ENCODE measurements at regions not wholly inside any gene's neighbourhood (a gene's known extent, or its start where the extent isn't known, plus 50 kb on each side); places are given as distances from the start of the nearest gene placed in this dataset.
A peak's percentile ranks its signal among the peaks of the same experiment; 100 is the strongest.

- Histone ChIP-seq H3K9me3 (replicated peaks in 1 of 11) (no peaks in the 10 kb centered on the region), H3K4me1 (peaks cover 0 to 18% (median 12%) of the 10 kb centered on the region in 10 experiments; a peak in 14 of 20 replicates), H3K4me2 (no peak overlapping the region), H3K27ac (no peak overlapping the region), H3K9ac (no peak overlapping the region), H4K20me1 (no peaks in the 10 kb centered on the region), H3K36me3 (no peaks in the 10 kb centered on the region), H3K27me3 (no peaks in the 10 kb centered on the region), H3K4me3 (no peak overlapping the region)
- TF ChIP-seq Cebpa-rat (IDR thresholded peaks at IDR 0.05): no peak
These were observed 55.5 kb upstream of the SLC8A1 start for GRCh38 chr2:40507432-40507831.

DNA sequence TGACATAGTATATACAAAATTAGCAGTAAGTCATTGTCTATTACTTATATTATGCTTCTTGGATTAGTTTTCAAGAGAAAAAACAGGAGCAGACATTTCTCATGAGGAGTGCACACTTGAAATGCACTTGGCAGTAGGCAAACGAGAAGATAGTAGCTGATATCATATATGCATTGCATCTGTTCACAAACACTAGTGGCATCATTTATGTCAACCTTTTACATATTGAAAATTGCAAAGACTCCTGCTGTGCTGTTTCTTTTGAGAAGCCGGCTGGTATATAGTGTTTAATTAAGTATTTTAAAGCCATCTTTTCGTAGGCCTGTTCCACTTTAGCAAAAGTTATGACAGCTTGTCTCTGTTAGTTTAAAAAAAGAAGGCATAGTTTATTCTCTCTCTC, 58.4 kb upstream of the SLC8A1 start:
- Histone ChIP-seq H3K4me3 (no peak overlapping the region), H4K20me1 (no peaks in the 10 kb centered on the region), H3K9me3 (replicated peaks in 1 of 11) (no peaks in the 10 kb centered on the region), H3K4me2 (no peak overlapping the region; a peak in 1 of 22 replicates), H3K36me3 (no peaks in the 10 kb centered on the region), H3K27me3 (no peaks in the 10 kb centered on the region), H3K9ac (no peak overlapping the region), H3K4me1 (peaks cover 0 to 36% (median 13%) of the 10 kb centered on the region in 10 experiments; a peak in 14 of 20 replicates), H3K27ac (no peak overlapping the region)
- TF ChIP-seq Cebpa-rat (IDR thresholded peaks at IDR 0.05): no peak

DNA sequence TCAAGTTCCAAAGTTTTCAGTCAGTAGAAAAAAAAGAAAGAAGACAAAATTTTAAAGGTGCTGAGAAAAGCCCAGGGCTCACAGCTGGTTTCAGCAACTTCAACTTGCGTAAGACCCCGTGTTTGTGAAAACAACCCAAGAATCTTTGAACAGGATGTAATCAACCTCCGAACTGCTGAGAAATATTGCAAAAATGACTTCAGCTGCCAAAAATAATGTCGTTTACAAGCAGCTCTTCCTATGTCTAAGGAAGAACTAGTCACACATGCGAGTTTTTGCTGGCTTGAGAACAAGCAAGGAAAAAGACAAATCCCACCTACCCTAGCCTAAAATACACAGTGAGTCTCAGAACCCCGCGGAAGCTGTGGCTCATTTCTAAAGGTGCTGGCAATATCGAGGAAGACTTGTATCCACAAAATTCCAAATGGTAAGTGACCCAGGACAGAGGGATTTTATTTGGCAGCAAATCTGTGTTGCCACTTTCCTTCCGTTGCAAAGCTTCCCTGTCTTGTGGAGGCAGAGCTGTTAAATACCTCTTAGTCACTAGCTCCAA, 59.8 kb upstream of the SLC8A1 start:
- H3K27ac ChIP-seq: peak overlapping the region in 10 of 11 experiments; percentile 6 to 77 (median 32); a peak in 13 of 22 replicates
- no peaks in the 10 kb centered on the region for H3K27me3 ChIP-seq
- no peaks in the 10 kb centered on the region for H3K36me3 ChIP-seq
- H3K9me3 ChIP-seq (replicated peaks in 1 of 11): no peaks in the 10 kb centered on the region
- TF ChIP-seq Cebpa-rat (IDR thresholded peaks at IDR 0.05): peak in 8 of 11 experiments; percentile 35 to 81 (median 66); a peak in 13 of 22 replicates
- H3K4me3 ChIP-seq: peak overlapping the region in 4 of 10 experiments; percentile 14 to 48 (median 36); a peak in 8 of 20 replicates
- no peaks in the 10 kb centered on the region for H4K20me1 ChIP-seq
- H3K4me1 ChIP-seq: peaks cover 0 to 36% (median 13%) of the 10 kb centered on the region in 10 experiments; a peak in 14 of 20 replicates
- peak overlapping the region in 6 of 11 experiments; percentile 28 to 66 (median 46); a peak in 10 of 22 replicates for H3K9ac ChIP-seq
- H3K4me2 ChIP-seq: peak overlapping the region in 10 of 11 experiments; percentile 8 to 75 (median 61); a peak in 19 of 22 replicates

DNA sequence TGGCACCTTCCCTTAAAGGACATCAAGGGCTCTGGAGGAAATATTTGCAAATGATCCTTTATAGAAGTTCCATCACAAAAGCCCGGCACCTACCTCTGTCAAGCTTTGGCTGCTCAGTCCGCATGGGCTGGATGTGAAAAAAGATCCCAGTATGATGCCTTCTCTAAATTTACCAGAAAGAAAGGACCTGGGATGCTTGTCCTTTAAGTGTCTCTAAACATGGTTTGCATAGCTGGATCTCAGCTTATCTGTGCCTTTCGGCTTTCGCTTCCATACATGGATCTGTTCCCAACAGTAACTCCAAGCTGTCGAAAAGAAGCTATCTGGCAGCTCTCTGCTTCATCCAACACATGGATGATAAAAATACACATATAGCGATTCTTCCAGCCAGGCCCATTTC, 60.4 kb upstream of the SLC8A1 start:
- H3K27ac ChIP-seq: peak overlapping the region in 9 of 11 experiments; percentile 11 to 77 (median 32); a peak in 14 of 22 replicates
- H3K36me3 ChIP-seq: no peaks in the 10 kb centered on the region
- no peaks in the 10 kb centered on the region for H3K27me3 ChIP-seq
- no peaks in the 10 kb centered on the region for H4K20me1 ChIP-seq
- TF ChIP-seq Cebpa-rat (IDR thresholded peaks at IDR 0.05): no peak
- H3K4me2 ChIP-seq: peak overlapping the region in 9 of 11 experiments; percentile 25 to 75 (median 62); a peak in 17 of 22 replicates
- no peaks in the 10 kb centered on the region for H3K9me3 ChIP-seq (replicated peaks in 1 of 11)
- H3K9ac ChIP-seq: peak overlapping the region in 6 of 11 experiments; percentile 28 to 66 (median 46); a peak in 10 of 22 replicates
- H3K4me1 ChIP-seq: peaks cover 0 to 36% (median 13%) of the 10 kb centered on the region in 10 experiments; a peak in 14 of 20 replicates
- H3K4me3 ChIP-seq: peak overlapping the region in 3 of 10 experiments; percentile 23 to 48 (median 48); a peak in 6 of 20 replicates

DNA sequence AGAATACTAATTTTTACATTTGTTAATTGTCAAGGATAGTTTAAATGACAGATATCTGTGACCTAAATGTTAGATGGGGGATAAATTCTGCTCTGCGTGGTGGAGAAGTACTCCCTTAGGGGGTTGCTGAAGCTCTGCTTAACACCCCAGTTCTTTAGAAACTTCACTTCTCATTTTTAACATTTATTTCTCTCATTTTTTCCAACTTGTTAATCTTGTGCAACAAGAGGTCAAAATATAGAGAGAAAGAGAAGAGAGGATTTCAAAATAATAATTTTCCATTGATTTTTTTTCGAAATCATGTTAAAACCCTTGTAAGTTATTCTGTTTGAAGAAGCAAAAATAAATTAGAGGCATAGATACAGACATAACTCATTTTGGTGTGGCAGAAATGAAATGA, 61.3 kb upstream of the SLC8A1 start:
- H3K4me3 ChIP-seq: peak overlapping the region in 1 of 10 experiments; percentile 48; a peak in 2 of 20 replicates
- no peak for TF ChIP-seq Cebpa-rat (IDR thresholded peaks at IDR 0.05)
- H3K27ac ChIP-seq: peak overlapping the region in 1 of 11 experiments; percentile 77; a peak in 1 of 22 replicates
- peak overlapping the region in 4 of 11 experiments; percentile 15 to 75 (median 71); a peak in 7 of 22 replicates for H3K4me2 ChIP-seq
- H4K20me1 ChIP-seq: no peaks in the 10 kb centered on the region
- no peaks in the 10 kb centered on the region for H3K27me3 ChIP-seq
- H3K9me3 ChIP-seq (replicated peaks in 1 of 11): no peaks in the 10 kb centered on the region
- H3K4me1 ChIP-seq: peaks cover 0 to 36% (median 13%) of the 10 kb centered on the region in 10 experiments; a peak in 14 of 20 replicates
- H3K36me3 ChIP-seq: no peaks in the 10 kb centered on the region
- H3K9ac ChIP-seq: no peak overlapping the region

DNA sequence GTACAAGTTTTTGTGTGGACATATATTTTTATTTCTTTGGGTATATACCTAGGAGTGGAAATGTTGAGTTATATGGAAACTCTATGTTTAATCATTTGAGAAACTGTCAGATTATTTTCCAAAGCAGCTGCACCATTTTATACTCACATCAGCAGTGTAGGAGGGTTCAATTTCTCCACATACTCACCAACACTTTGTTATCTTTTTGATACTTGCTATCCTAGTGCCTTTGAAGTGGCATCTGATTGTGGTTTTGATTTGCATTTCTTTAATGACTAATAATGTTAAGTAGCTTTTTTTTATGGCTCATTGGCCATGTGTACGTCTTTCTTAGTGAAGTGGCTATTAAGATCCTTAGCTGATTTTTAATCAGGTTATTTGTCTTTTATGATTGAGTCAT, 64.7 kb upstream of the SLC8A1 start:
- no peak for TF ChIP-seq Cebpa-rat (IDR thresholded peaks at IDR 0.05)
- Histone ChIP-seq H3K36me3 (no peaks in the 10 kb centered on the region), H3K9ac (no peak overlapping the region), H3K4me1 (peaks cover 0 to 27% (median 9%) of the 10 kb centered on the region in 10 experiments; a peak in 14 of 20 replicates), H3K9me3 (replicated peaks in 1 of 11) (no peaks in the 10 kb centered on the region), H3K27ac (no peak overlapping the region), H3K4me2 (no peak overlapping the region), H3K27me3 (no peaks in the 10 kb centered on the region), H4K20me1 (no peaks in the 10 kb centered on the region), H3K4me3 (no peak overlapping the region)

- no peak overlapping the region for H3K9ac ChIP-seq
- peaks cover 0 to 6% (median 0%) of the 10 kb centered on the region in 11 experiments; a peak in 2 of 22 replicates for H3K36me3 ChIP-seq
- no peak overlapping the region for H3K27ac ChIP-seq
- TF ChIP-seq Cebpa-rat (IDR thresholded peaks at IDR 0.05): no peak
- H3K9me3 ChIP-seq (replicated peaks in 1 of 11): peaks cover 0 to 14% (median 3%) of the 10 kb centered on the region in 11 experiments; a peak in 8 of 22 replicates
- H3K4me2 ChIP-seq: no peak overlapping the region
- no peak overlapping the region for H3K4me3 ChIP-seq
- no peaks in the 10 kb centered on the region for H3K4me1 ChIP-seq
- H4K20me1 ChIP-seq: no peaks in the 10 kb centered on the region
- no peaks in the 10 kb centered on the region for H3K27me3 ChIP-seq
These were observed 76.7 kb upstream of the SLC8A1 start for GRCh38 chr2:40528564-40528963.

GRCh38 chr2:40531359-40531758, 79.5 kb upstream of the SLC8A1 start:
- no peaks in the 10 kb centered on the region for H4K20me1 ChIP-seq
- peaks cover 0 to 10% (median 0%) of the 10 kb centered on the region in 10 experiments; a peak in 2 of 20 replicates for H3K4me1 ChIP-seq
- no peak overlapping the region for H3K9ac ChIP-seq
- H3K27ac ChIP-seq: no peak overlapping the region
- peaks cover 0 to 14% (median 3%) of the 10 kb centered on the region in 11 experiments; a peak in 8 of 22 replicates for H3K9me3 ChIP-seq (replicated peaks in 1 of 11)
- no peaks in the 10 kb centered on the region for H3K27me3 ChIP-seq
- no peak for TF ChIP-seq Cebpa-rat (IDR thresholded peaks at IDR 0.05)
- H3K36me3 ChIP-seq: peaks cover 0 to 6% (median 0%) of the 10 kb centered on the region in 11 experiments; a peak in 2 of 22 replicates
- H3K4me2 ChIP-seq: no peak overlapping the region
- no peak overlapping the region for H3K4me3 ChIP-seq

DNA sequence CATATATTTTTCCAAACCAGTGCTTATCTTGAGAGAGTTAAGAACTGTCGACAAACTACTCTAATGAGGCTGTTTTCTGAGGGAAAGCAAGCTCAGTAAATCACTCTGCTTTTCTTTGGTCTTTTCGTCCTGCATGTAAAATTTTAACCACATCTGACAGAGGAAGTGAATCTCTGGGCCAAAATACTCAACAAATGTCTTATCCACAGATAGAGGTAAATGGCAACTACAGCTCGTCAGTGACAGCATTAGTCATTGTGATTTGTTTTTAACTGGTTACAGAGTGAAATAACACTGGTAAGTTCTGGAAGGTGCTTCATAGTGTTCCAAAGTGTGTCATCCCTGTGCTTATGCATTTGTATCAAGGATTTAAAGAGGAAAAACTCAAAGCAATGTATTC, 82.6 kb upstream of the SLC8A1 start:
- H3K4me1 ChIP-seq: peaks cover 0 to 10% (median 0%) of the 10 kb centered on the region in 10 experiments; a peak in 2 of 20 replicates
- H3K4me3 ChIP-seq: no peak overlapping the region
- H3K36me3 ChIP-seq: peaks cover 0 to 2% (median 0%) of the 10 kb centered on the region in 11 experiments; a peak in 2 of 22 replicates
- H3K9ac ChIP-seq: no peak overlapping the region
- H3K27ac ChIP-seq: no peak overlapping the region
- H3K27me3 ChIP-seq: no peaks in the 10 kb centered on the region
- H4K20me1 ChIP-seq: no peaks in the 10 kb centered on the region
- H3K4me2 ChIP-seq: 0 out of 22 replicates have a peak overlapping the region, but pooled peaks of 1 of the 11 experiments have one; percentile 3
- H3K9me3 ChIP-seq (replicated peaks in 1 of 11): peaks cover 0 to 3% (median 0%) of the 10 kb centered on the region in 11 experiments; a peak in 5 of 22 replicates
- no peak for TF ChIP-seq Cebpa-rat (IDR thresholded peaks at IDR 0.05)
